T-helper 17 cell (primary cell): ENCODE measurements at regions not wholly inside any gene's neighbourhood (a gene's known extent, or its start where the extent isn't known, plus 50 kb on each side); places are given as distances from the start of the nearest gene placed in this dataset.
"Not testable (repeated sequence)": the region's sequence is repeated elsewhere in the genome, so short reads cannot be mapped to it uniquely, and the experiment has no call there.

Experiments
- ATAC-seq: fragments of 150-1000 bp; cut with Tn5 transposase; 2 replicates; pipeline ENCODE4 v1.10.0; 2021; ENCODE audit warnings: mild to moderate bottlenecking, moderate library complexity
- DNase-seq, 3 donors: peaks; one replicate each; pipeline versions ENCODE4 v3.0.0 to v3.0.0-alpha.2; 2020 to 2021
- H3K9me3 ChIP-seq: one replicate; pipeline ENCODE4 v1.7.0; 2013; ENCODE audit warnings: low read length, mild to moderate bottlenecking; ENCODE audit not compliant: control insufficient read depth, poor library complexity, severe bottlenecking
- H3K27ac Mint-ChIP-seq: one replicate; pipeline ENCODE4 v1.8.0; 2022; ENCODE audit warnings: mild to moderate bottlenecking, moderate library complexity, mixed read lengths
- H3K27me3 Mint-ChIP-seq: one replicate; pipeline ENCODE4 v1.8.0; 2022; ENCODE audit warnings: mixed read lengths
- H3K36me3 Mint-ChIP-seq: one replicate; pipeline ENCODE4 v1.8.0; 2022; ENCODE audit warnings: low read depth, mixed read lengths
- H3K4me1 Mint-ChIP-seq: one replicate; pipeline ENCODE4 v1.8.0; 2022; ENCODE audit warnings: mild to moderate bottlenecking, mixed read lengths
- H3K4me3 Mint-ChIP-seq: one replicate; pipeline ENCODE4 v1.8.0; 2022; ENCODE audit warnings: mild to moderate bottlenecking, moderate library complexity, mixed read lengths

DNA sequence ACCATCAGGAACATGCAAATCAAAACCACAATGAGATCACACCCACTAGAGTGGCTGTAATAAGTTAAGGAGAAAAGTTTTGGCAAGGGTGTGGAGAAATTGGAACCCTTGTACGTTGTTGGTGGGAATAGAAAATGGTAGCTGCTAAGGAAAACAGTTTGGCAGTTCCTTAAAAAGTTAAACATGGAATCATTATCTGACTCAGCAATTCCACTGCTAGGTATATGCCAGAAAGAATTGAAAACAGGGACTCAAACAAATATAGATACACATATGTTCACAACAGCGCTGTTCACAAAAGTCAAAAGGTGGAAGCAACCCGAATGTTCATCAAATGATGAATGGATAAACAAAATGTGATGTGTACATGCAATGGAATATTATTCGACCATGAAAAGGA, 138.8 kb upstream of the ATP2B2 start:
- no peaks in the 10 kb centered on the region for H3K36me3 Mint-ChIP-seq
- DNase-seq (no peak), ATAC-seq (no peak)
- no peaks in the 10 kb centered on the region for H3K4me1 Mint-ChIP-seq
- H3K27ac Mint-ChIP-seq: no peak overlapping the region
- H3K9me3 ChIP-seq: no peaks in the 10 kb centered on the region
- peaks cover 4% of the 10 kb centered on the region for H3K27me3 Mint-ChIP-seq
- no peak overlapping the region for H3K4me3 Mint-ChIP-seq

GRCh38 chr3:10645800-10646199, 140.4 kb upstream of the ATP2B2 start:
- H3K4me3 Mint-ChIP-seq: no peak overlapping the region
- H3K9me3 ChIP-seq: no peaks in the 10 kb centered on the region
- H3K27ac Mint-ChIP-seq: no peak overlapping the region
- ATAC-seq (no peak), DNase-seq (no peak)
- H3K4me1 Mint-ChIP-seq: no peaks in the 10 kb centered on the region
- H3K27me3 Mint-ChIP-seq: peaks cover 2% of the 10 kb centered on the region
- no peaks in the 10 kb centered on the region for H3K36me3 Mint-ChIP-seq

GRCh38 chr3:10646531-10647335, 141.3 kb upstream of the ATP2B2 start:
- H3K27me3 Mint-ChIP-seq: no peaks in the 10 kb centered on the region
- H3K27ac Mint-ChIP-seq: no peak overlapping the region
- H3K4me1 Mint-ChIP-seq: no peaks in the 10 kb centered on the region
- no peak overlapping the region for H3K4me3 Mint-ChIP-seq
- DNase-seq: no peak
- no peak for ATAC-seq
- no peaks in the 10 kb centered on the region for H3K9me3 ChIP-seq
- H3K36me3 Mint-ChIP-seq: no peaks in the 10 kb centered on the region

- Mint-ChIP-seq H3K27ac (no peak overlapping the region), H3K4me1 (no peaks in the 10 kb centered on the region), H3K36me3 (no peaks in the 10 kb centered on the region), H3K4me3 (no peak overlapping the region), H3K27me3 (no peaks in the 10 kb centered on the region)
- ATAC-seq: no peak
- H3K9me3 ChIP-seq: no peaks in the 10 kb centered on the region
- no peak for DNase-seq
Observed at GRCh38 chr3:10647376-10647775, 142.0 kb upstream of the ATP2B2 start.

GRCh38 chr3:10648181-10648580, 142.8 kb upstream of the ATP2B2 start:
- Mint-ChIP-seq H3K36me3 (no peaks in the 10 kb centered on the region), H3K27ac (no peak overlapping the region), H3K4me3 (no peak overlapping the region), H3K4me1 (no peaks in the 10 kb centered on the region), H3K27me3 (no peaks in the 10 kb centered on the region)
- DNase-seq (no peak), ATAC-seq (no peak)
- no peaks in the 10 kb centered on the region for H3K9me3 ChIP-seq

DNA sequence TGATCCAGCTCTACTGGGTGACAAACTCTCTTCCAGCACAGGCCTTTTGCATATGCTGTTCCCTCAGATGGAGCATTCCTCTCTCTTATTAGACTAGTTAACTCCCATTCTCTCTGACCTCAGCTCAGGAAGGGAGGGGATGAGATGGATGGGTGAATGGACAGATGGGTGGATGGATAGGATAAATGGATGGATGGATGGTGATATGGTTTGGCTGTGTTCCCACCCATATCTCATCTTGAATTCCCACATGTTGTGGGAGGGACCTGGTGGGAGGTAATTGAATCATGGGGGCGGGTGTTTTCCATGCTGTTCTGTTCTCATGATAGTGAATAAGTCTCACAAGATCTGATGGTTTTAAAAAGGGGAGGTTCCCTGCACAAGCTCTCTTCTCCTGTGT, 144.1 kb upstream of the ATP2B2 start:
- H3K27me3 Mint-ChIP-seq, H3K36me3 Mint-ChIP-seq, ATAC-seq, H3K9me3 ChIP-seq, H3K4me1 Mint-ChIP-seq, H3K4me3 Mint-ChIP-seq, H3K27ac Mint-ChIP-seq, DNase-seq: not testable (repeated sequence)

DNA sequence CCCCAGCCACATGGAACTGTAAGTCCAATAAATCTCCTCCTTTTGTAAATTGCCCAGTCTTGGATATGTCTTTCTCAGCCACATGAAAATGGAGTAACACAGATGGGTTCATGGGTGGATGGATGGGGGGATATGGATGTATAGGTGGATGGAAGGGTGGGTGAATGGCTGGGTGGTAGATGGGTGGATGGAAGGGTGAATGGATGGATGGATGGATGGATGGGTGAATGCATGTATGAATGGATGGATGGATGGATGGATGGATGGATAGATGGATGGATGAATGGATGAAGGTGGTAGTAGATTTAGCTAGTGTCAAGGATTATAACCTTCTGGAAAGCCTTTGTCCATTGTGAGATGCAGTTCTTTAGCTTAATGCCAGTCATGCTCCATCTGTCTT, 146.1 kb upstream of the ATP2B2 start:
- Mint-ChIP-seq H3K4me1 (no peaks in the 10 kb centered on the region), H3K4me3 (no peak overlapping the region)

GRCh38 chr3:10653241-10653640, 147.9 kb upstream of the ATP2B2 start:
- Mint-ChIP-seq H3K27me3 (peaks cover 40% of the 10 kb centered on the region), H3K4me1 (no peaks in the 10 kb centered on the region), H3K27ac (no peak overlapping the region), H3K4me3 (no peak overlapping the region), H3K36me3 (no peaks in the 10 kb centered on the region)
- no peaks in the 10 kb centered on the region for H3K9me3 ChIP-seq
- DNase-seq: no peak
- no peak for ATAC-seq

More for the DNA sequence above, 146.1 kb upstream of the ATP2B2 start:
- H3K27ac Mint-ChIP-seq: no peak overlapping the region
- no peaks in the 10 kb centered on the region for H3K36me3 Mint-ChIP-seq
- DNase-seq: no peak
- peaks cover 29% of the 10 kb centered on the region for H3K27me3 Mint-ChIP-seq
- H3K9me3 ChIP-seq: no peaks in the 10 kb centered on the region
- no peak for ATAC-seq

GRCh38 chr3:10653866-10654611, 148.7 kb upstream of the ATP2B2 start:
- no peak overlapping the region for H3K4me3 Mint-ChIP-seq
- H3K4me1 Mint-ChIP-seq: no peaks in the 10 kb centered on the region

DNA sequence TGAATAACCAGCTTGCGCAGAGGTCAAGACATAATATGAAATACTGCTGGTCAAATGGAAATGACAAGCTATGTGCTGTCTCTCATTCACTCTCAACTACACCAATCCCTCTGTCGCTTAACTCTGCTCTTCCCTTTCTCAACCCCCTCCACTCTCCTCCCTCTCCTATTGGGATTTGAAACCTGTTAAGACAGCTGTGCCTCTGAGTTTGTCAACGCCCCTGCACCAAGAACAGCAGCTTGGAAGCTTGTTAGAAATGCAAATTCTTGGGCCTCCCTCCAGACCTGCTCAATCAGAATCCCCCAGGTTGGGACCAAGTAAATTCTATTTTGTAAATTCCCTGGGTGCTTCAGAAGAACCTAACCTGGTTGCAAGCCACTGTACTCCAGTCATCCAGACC, 149.7 kb upstream of the ATP2B2 start:
- H3K9me3 ChIP-seq: no peaks in the 10 kb centered on the region
- Mint-ChIP-seq H3K36me3 (no peaks in the 10 kb centered on the region), H3K4me3 (no peak overlapping the region), H3K4me1 (no peaks in the 10 kb centered on the region), H3K27me3 (peaks cover 45% of the 10 kb centered on the region), H3K27ac (no peak overlapping the region)
- ATAC-seq (no peak), DNase-seq (no peak)

More at GRCh38 chr3:10653866-10654611, 148.7 kb upstream of the ATP2B2 start:
- Mint-ChIP-seq H3K27me3 (peaks cover 40% of the 10 kb centered on the region), H3K36me3 (no peaks in the 10 kb centered on the region), H3K27ac (no peak overlapping the region)
- ATAC-seq: no peak
- no peaks in the 10 kb centered on the region for H3K9me3 ChIP-seq
- no peak for DNase-seq

DNA sequence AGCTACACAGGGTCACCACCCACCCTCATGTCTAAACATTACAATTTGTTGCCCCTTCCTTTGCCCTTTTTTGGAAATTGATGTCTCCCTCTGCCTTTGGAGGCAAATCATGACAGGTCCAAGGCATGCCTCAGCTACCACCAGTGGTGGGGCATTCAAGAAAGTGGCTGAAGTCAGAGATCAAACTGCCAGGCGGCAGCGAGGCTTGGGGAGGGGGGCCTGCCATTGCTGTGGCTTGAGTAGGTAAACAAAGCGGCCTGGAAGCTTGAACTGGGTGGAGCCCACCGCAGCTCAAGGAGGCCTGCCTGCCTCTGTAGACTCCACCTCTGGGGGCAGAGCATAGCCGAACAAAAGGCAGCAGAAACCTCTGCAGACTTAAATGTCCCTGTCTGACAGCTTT, 152.0 kb upstream of the ATP2B2 start:
- DNase-seq, H3K9me3 ChIP-seq, H3K4me3 Mint-ChIP-seq, H3K4me1 Mint-ChIP-seq, ATAC-seq, H3K27ac Mint-ChIP-seq, H3K36me3 Mint-ChIP-seq: not testable (repeated sequence)
- H3K27me3 Mint-ChIP-seq: peaks cover 46% of the 10 kb centered on the region

- DNase-seq: no peak
- Mint-ChIP-seq H3K27ac (no peak overlapping the region), H3K4me3 (no peak overlapping the region)
Observed at GRCh38 chr3:10665592-10665991, 150.4 kb upstream of the SLC6A11 start.

GRCh38 chr3:10666621-10667020, 149.4 kb upstream of the SLC6A11 start:
- DNase-seq (no peak), ATAC-seq (no peak)
- Mint-ChIP-seq H3K4me1 (peaks cover 11% of the 10 kb centered on the region), H3K4me3 (no peak overlapping the region), H3K27ac (no peak overlapping the region), H3K36me3 (no peaks in the 10 kb centered on the region), H3K27me3 (peaks cover 46% of the 10 kb centered on the region)
- no peaks in the 10 kb centered on the region for H3K9me3 ChIP-seq

More at GRCh38 chr3:10665592-10665991, 150.4 kb upstream of the SLC6A11 start:
- Mint-ChIP-seq H3K36me3 (peaks cover 3% of the 10 kb centered on the region), H3K4me1 (peaks cover 11% of the 10 kb centered on the region), H3K27me3 (peaks cover 46% of the 10 kb centered on the region)
- no peaks in the 10 kb centered on the region for H3K9me3 ChIP-seq
- no peak for ATAC-seq

DNA sequence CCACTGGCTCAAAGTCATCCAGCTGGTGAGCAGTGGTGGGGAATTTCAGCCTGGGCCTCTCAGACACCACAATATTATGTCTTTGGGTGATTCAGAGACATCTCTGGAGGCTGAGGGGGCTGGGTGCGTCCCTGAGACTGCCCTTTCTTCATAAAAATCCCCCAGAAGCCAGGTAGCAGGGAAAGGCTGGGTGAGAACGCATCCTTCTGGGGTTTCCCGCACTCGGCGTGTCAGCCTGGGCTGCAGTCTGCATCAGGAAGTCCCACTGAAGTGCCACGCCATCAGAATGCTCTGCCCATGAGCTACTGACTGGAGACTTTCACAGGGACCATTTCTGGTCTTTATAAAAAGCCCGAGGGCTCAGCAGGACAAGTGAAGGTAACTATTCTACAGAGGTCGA, 148.8 kb upstream of the SLC6A11 start:
- Mint-ChIP-seq H3K4me1 (peaks cover 11% of the 10 kb centered on the region), H3K4me3 (no peak overlapping the region), H3K27me3 (peaks cover 46% of the 10 kb centered on the region), H3K36me3 (no peaks in the 10 kb centered on the region), H3K27ac (no peak overlapping the region)
- DNase-seq: no peak
- no peak for ATAC-seq
- no peaks in the 10 kb centered on the region for H3K9me3 ChIP-seq
